ENCODE measurements at regions not wholly inside any gene's neighbourhood (a gene's known extent, or its start where the extent isn't known, plus 50 kb on each side); places are given as distances from the start of the nearest gene placed in this dataset.

DNA sequence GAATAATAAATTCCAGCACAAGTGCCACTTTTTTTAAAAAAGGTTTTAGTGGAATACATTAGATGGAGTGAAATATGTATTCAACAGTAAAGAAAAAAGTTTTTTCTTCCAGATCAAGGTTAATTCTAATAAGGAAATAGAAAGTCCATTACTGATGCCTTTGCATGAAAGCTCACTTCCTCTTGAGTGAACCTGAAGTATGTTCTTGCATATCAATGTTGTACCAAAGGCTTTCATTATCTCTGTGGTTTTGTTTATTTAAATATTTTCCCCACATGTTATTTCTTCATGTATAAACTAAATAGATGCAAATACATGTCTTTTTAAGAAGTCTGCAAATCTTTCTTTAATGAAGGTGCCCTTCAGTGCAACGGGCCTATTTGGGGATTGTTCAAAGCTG is 307.9 kb downstream of the C4orf33 start:
- TF ChIP-seq, protein P1, sequence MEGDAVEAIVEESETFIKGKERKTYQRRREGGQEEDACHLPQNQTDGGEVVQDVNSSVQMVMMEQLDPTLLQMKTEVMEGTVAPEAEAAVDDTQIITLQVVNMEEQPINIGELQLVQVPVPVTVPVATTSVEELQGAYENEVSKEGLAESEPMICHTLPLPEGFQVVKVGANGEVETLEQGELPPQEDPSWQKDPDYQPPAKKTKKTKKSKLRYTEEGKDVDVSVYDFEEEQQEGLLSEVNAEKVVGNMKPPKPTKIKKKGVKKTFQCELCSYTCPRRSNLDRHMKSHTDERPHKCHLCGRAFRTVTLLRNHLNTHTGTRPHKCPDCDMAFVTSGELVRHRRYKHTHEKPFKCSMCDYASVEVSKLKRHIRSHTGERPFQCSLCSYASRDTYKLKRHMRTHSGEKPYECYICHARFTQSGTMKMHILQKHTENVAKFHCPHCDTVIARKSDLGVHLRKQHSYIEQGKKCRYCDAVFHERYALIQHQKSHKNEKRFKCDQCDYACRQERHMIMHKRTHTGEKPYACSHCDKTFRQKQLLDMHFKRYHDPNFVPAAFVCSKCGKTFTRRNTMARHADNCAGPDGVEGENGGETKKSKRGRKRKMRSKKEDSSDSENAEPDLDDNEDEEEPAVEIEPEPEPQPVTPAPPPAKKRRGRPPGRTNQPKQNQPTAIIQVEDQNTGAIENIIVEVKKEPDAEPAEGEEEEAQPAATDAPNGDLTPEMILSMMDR (IDR thresholded peaks at IDR 0.05) = no peak
- TF ChIP-seq POLR2AphosphoS5 (IDR thresholded peaks at IDR 0.05) (no peak), POLR2A (IDR thresholded peaks at IDR 0.05) (no peak), EP300 (IDR thresholded peaks at IDR 0.05) (no peak)

All from gastroesophageal sphincter (tissue), 3 donors.